ENCODE measurements at regions not wholly inside any gene's neighbourhood (a gene's known extent, or its start where the extent isn't known, plus 50 kb on each side); places are given as distances from the start of the nearest gene placed in this dataset.

- no peak for DNase-seq (ENCODE audit: low read depth)
- Histone ChIP-seq H3K27me3 (ENCODE audit: control insufficient read depth, insufficient read depth, low read length) (no peaks in the 10 kb centered on the region), H3K4me3 (ENCODE audit: low read depth, low read length) (no peak overlapping the region), H3K36me3 (ENCODE audit: control insufficient read depth, insufficient read depth, low read length) (no peaks in the 10 kb centered on the region)
- TF ChIP-seq CTCF (IDR thresholded peaks at IDR 0.05; ENCODE audit: insufficient read depth, low read length, poor library complexity, severe bottlenecking), result no peak
Measured at GRCh38 chr3:193928354-193929209, 207.4 kb upstream of the HES1 start.

GRCh38 chr3:193929373-193929772 lies 206.6 kb upstream of the HES1 start:
- no peaks in the 10 kb centered on the region for H3K27me3 ChIP-seq (ENCODE audit: control insufficient read depth, insufficient read depth, low read length)
- no peak for TF ChIP-seq CTCF (IDR thresholded peaks at IDR 0.05; ENCODE audit: insufficient read depth, low read length, poor library complexity, severe bottlenecking)
- no peak for DNase-seq (ENCODE audit: low read depth)
- no peaks in the 10 kb centered on the region for H3K36me3 ChIP-seq (ENCODE audit: control insufficient read depth, insufficient read depth, low read length)
- H3K4me3 ChIP-seq (ENCODE audit: low read depth, low read length), result no peak overlapping the region

- Histone ChIP-seq H3K4me3 (ENCODE audit: low read depth, low read length) (no peak overlapping the region), H3K36me3 (ENCODE audit: control insufficient read depth, insufficient read depth, low read length) (no peaks in the 10 kb centered on the region), H3K27me3 (ENCODE audit: control insufficient read depth, insufficient read depth, low read length) (no peaks in the 10 kb centered on the region)
- no peak for DNase-seq (ENCODE audit: low read depth)
- no peak for TF ChIP-seq CTCF (IDR thresholded peaks at IDR 0.05; ENCODE audit: insufficient read depth, low read length, poor library complexity, severe bottlenecking)
Measured at GRCh38 chr3:193929921-193930646, 205.9 kb upstream of the HES1 start.

- no peak for TF ChIP-seq CTCF (IDR thresholded peaks at IDR 0.05; ENCODE audit: insufficient read depth, low read length, poor library complexity, severe bottlenecking)
- Histone ChIP-seq H3K36me3 (ENCODE audit: control insufficient read depth, insufficient read depth, low read length) (no peaks in the 10 kb centered on the region), H3K4me3 (ENCODE audit: low read depth, low read length) (no peak overlapping the region), H3K27me3 (ENCODE audit: control insufficient read depth, insufficient read depth, low read length) (no peaks in the 10 kb centered on the region)
- no peak for DNase-seq (ENCODE audit: low read depth)
Measured at GRCh38 chr3:193932136-193932535, 203.8 kb upstream of the HES1 start.

GRCh38 chr3:193932576-193932975 lies 203.4 kb upstream of the HES1 start:
- no peak for DNase-seq (ENCODE audit: low read depth)
- Histone ChIP-seq H3K36me3 (ENCODE audit: control insufficient read depth, insufficient read depth, low read length) (no peaks in the 10 kb centered on the region), H3K27me3 (ENCODE audit: control insufficient read depth, insufficient read depth, low read length) (no peaks in the 10 kb centered on the region), H3K4me3 (ENCODE audit: low read depth, low read length) (no peak overlapping the region)
- TF ChIP-seq CTCF (IDR thresholded peaks at IDR 0.05; ENCODE audit: insufficient read depth, low read length, poor library complexity, severe bottlenecking), result no peak
